ENCODE measurements at regions not wholly inside any gene's neighbourhood (a gene's known extent, or its start where the extent isn't known, plus 50 kb on each side); places are given as distances from the start of the nearest gene placed in this dataset.

- TF ChIP-seq CTCF (conservative IDR thresholded peaks at IDR 0.05; ENCODE audit: low read length): no peak
- TF ChIP-seq EZH2phosphoT487 (IDR thresholded peaks at IDR 0.05; ENCODE audit: borderline replicate concordance, low read depth, low read length): no peak
Observed at GRCh38 chr16:73973174-73973573, 323.4 kb upstream of the PSMD7 start.

Data from OCI-LY7 (cell line).